ENCODE measurements at regions not wholly inside any gene's neighbourhood (a gene's known extent, or its start where the extent isn't known, plus 50 kb on each side); places are given as distances from the start of the nearest gene placed in this dataset.
"Not testable (repeated sequence)": the region's sequence is repeated elsewhere in the genome, so short reads cannot be mapped to it uniquely, and the experiment has no call there.

GRCh38 chr1:125064029-125064428 is 3879.3 kb downstream of the SRGAP2C start:
- peaks cover 10% of the 10 kb centered on the region for H3K9me3 ChIP-seq (ENCODE audit: severe bottlenecking)
- ATAC-seq (ENCODE audit: low read depth); H3K4me1 ChIP-seq (ENCODE audit: insufficient read depth, poor library complexity, severe bottlenecking); H3K36me3 ChIP-seq (ENCODE audit: low read depth); H3K27ac ChIP-seq (ENCODE audit: poor library complexity, severe bottlenecking); H3K4me3 ChIP-seq (ENCODE audit: severe bottlenecking); H3K27me3 ChIP-seq (ENCODE audit: insufficient read depth, poor library complexity, severe bottlenecking): not testable (repeated sequence)
- peak; percentile 13 for DNase-seq (ENCODE audit: low spot score)

GRCh38 chr1:125064481-125064880 is 3879.7 kb downstream of the SRGAP2C start:
- no peak for ATAC-seq (ENCODE audit: low read depth)
- Histone ChIP-seq H3K4me3 (ENCODE audit: severe bottlenecking) (no peak overlapping the region), H3K27ac (ENCODE audit: poor library complexity, severe bottlenecking) (no peak overlapping the region), H3K36me3 (ENCODE audit: low read depth) (no peaks in the 10 kb centered on the region), H3K27me3 (ENCODE audit: insufficient read depth, poor library complexity, severe bottlenecking) (no peaks in the 10 kb centered on the region), H3K4me1 (ENCODE audit: insufficient read depth, poor library complexity, severe bottlenecking) (no peaks in the 10 kb centered on the region), H3K9me3 (ENCODE audit: severe bottlenecking) (peaks cover 10% of the 10 kb centered on the region)
- peak; percentile 34 for DNase-seq (ENCODE audit: low spot score)
- no peak for TF ChIP-seq CTCF (IDR thresholded peaks at IDR 0.05; ENCODE audit: poor library complexity, severe bottlenecking)

GRCh38 chr1:125065092-125065820 is 3880.5 kb downstream of the SRGAP2C start:
- no peak for TF ChIP-seq CTCF (IDR thresholded peaks at IDR 0.05; ENCODE audit: poor library complexity, severe bottlenecking)
- Histone ChIP-seq H3K4me1 (ENCODE audit: insufficient read depth, poor library complexity, severe bottlenecking) (no peaks in the 10 kb centered on the region), H3K27me3 (ENCODE audit: insufficient read depth, poor library complexity, severe bottlenecking) (no peaks in the 10 kb centered on the region), H3K36me3 (ENCODE audit: low read depth) (no peaks in the 10 kb centered on the region), H3K27ac (ENCODE audit: poor library complexity, severe bottlenecking) (no peak overlapping the region), H3K4me3 (ENCODE audit: severe bottlenecking) (no peak overlapping the region), H3K9me3 (ENCODE audit: severe bottlenecking) (peaks cover 10% of the 10 kb centered on the region)
- DNase-seq (ENCODE audit: low spot score) (peak; percentile 28), ATAC-seq (ENCODE audit: low read depth) (no peak)

- Histone ChIP-seq H3K27ac (ENCODE audit: poor library complexity, severe bottlenecking) (no peak overlapping the region), H3K9me3 (ENCODE audit: severe bottlenecking) (peaks cover 10% of the 10 kb centered on the region), H3K27me3 (ENCODE audit: insufficient read depth, poor library complexity, severe bottlenecking) (no peaks in the 10 kb centered on the region), H3K36me3 (ENCODE audit: low read depth) (no peaks in the 10 kb centered on the region), H3K4me3 (ENCODE audit: severe bottlenecking) (no peak overlapping the region), H3K4me1 (ENCODE audit: insufficient read depth, poor library complexity, severe bottlenecking) (no peaks in the 10 kb centered on the region)
- no peak for TF ChIP-seq CTCF (IDR thresholded peaks at IDR 0.05; ENCODE audit: poor library complexity, severe bottlenecking)
- no peak for ATAC-seq (ENCODE audit: low read depth)
- peak; percentile 19 for DNase-seq (ENCODE audit: low spot score)
Measured at GRCh38 chr1:125065821-125066180, 3881.0 kb downstream of the SRGAP2C start.

- peaks cover 10% of the 10 kb centered on the region for H3K9me3 ChIP-seq (ENCODE audit: severe bottlenecking)
- TF ChIP-seq CTCF (IDR thresholded peaks at IDR 0.05; ENCODE audit: poor library complexity, severe bottlenecking), result no peak
- DNase-seq (ENCODE audit: low spot score), result peak; percentile 47
- no peak for ATAC-seq (ENCODE audit: low read depth)
- no peaks in the 10 kb centered on the region for H3K36me3 ChIP-seq (ENCODE audit: low read depth)
- H3K27me3 ChIP-seq (ENCODE audit: insufficient read depth, poor library complexity, severe bottlenecking), result no peaks in the 10 kb centered on the region
- no peak overlapping the region for H3K4me3 ChIP-seq (ENCODE audit: severe bottlenecking)
- no peak overlapping the region for H3K27ac ChIP-seq (ENCODE audit: poor library complexity, severe bottlenecking)
- no peaks in the 10 kb centered on the region for H3K4me1 ChIP-seq (ENCODE audit: insufficient read depth, poor library complexity, severe bottlenecking)
Measured at GRCh38 chr1:125066385-125066784, 3881.6 kb downstream of the SRGAP2C start.

GRCh38 chr1:125066849-125067248 is 3882.1 kb downstream of the SRGAP2C start:
- DNase-seq (ENCODE audit: low spot score); H3K4me1 ChIP-seq (ENCODE audit: insufficient read depth, poor library complexity, severe bottlenecking); H3K36me3 ChIP-seq (ENCODE audit: low read depth); H3K27me3 ChIP-seq (ENCODE audit: insufficient read depth, poor library complexity, severe bottlenecking); H3K27ac ChIP-seq (ENCODE audit: poor library complexity, severe bottlenecking); H3K4me3 ChIP-seq (ENCODE audit: severe bottlenecking); ATAC-seq (ENCODE audit: low read depth): not testable (repeated sequence)
- peaks cover 10% of the 10 kb centered on the region for H3K9me3 ChIP-seq (ENCODE audit: severe bottlenecking)
